ENCODE measurements at regions not wholly inside any gene's neighbourhood (a gene's known extent, or its start where the extent isn't known, plus 50 kb on each side); places are given as distances from the start of the nearest gene placed in this dataset. TPM values are rescaled to one million over a fixed set of nuclear protein-coding genes. Genes with fewer than 3 reads are reported as not detected.

DNA sequence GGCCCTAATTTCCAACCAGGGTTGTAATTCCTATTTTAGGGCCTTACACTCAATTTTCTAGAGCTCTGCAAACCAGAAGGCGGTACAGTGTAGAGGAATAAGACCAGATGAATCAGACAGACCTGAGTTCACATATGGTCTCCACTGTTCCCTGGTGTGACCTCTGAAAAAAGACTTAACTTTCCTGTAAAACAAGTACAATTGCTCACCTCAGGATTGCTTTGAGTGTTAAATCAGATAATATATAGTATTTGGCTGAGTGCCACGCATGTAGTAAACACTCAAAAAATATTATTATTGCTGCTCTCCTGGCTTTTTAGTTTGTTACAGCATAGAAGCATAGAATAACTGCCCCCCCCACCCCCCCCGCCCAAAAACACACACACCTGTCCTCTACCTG is 51.0 kb upstream of the STT3B start:
- intact Hi-C loops (cut with DNase I) = no loop called here

DNA sequence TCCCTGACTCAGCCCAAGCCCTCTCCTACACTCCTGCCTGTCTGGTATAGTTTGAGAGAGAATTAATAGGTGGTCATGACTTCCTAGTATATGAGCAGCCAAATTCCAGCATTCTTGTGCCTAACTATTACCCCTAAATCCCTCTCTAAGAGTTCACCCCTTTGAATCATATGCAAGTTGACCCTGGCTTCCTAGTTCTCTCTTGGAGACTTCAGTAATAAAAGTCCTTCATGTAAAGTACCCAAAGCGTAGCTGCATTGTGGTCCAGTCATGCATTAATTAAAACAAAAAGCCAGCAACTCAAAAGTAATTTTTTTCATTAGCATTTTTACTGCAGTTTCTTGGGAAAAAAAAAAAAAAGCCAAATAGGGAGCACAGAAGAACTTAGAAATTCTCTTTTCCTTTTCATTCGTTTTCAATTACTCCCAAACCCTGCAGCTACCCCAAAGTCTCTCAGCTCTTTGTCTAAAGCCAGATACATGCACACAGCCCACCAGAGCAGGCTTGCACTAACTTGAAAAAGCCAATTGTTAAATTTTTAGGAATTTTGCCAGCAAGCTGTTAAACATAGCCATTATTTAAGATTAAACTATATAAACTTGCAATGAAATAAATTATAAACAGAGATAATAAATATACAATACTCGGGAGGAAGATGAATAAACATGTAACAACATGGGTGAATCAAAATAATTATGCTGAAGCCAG is 50.1 kb upstream of the STT3B start:
- no peaks in the 10 kb centered on the region for H3K27me3 ChIP-seq
- H3K4me1 ChIP-seq = no peaks in the 10 kb centered on the region
- intact Hi-C loops (cut with DNase I) = no loop called here
- H3K4me3 ChIP-seq = no peak overlapping the region
- no peaks in the 10 kb centered on the region for H3K9me3 ChIP-seq
- no peaks in the 10 kb centered on the region for H3K36me3 ChIP-seq
- no peak overlapping the region for H3K9ac ChIP-seq (ENCODE audit: low read depth in 2 of 2, low read length in 2 of 2)
- TF ChIP-seq, protein P1, sequence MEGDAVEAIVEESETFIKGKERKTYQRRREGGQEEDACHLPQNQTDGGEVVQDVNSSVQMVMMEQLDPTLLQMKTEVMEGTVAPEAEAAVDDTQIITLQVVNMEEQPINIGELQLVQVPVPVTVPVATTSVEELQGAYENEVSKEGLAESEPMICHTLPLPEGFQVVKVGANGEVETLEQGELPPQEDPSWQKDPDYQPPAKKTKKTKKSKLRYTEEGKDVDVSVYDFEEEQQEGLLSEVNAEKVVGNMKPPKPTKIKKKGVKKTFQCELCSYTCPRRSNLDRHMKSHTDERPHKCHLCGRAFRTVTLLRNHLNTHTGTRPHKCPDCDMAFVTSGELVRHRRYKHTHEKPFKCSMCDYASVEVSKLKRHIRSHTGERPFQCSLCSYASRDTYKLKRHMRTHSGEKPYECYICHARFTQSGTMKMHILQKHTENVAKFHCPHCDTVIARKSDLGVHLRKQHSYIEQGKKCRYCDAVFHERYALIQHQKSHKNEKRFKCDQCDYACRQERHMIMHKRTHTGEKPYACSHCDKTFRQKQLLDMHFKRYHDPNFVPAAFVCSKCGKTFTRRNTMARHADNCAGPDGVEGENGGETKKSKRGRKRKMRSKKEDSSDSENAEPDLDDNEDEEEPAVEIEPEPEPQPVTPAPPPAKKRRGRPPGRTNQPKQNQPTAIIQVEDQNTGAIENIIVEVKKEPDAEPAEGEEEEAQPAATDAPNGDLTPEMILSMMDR (IDR thresholded peaks at IDR 0.05) = no peak
- DNase-seq = no peak
- H3K27ac ChIP-seq = no peak overlapping the region

More for the DNA sequence above, 51.0 kb upstream of the STT3B start:
- no peak overlapping the region for H3K9ac ChIP-seq (ENCODE audit: low read depth in 2 of 2, low read length in 2 of 2)
- H3K9me3 ChIP-seq = no peaks in the 10 kb centered on the region
- TF ChIP-seq, protein P1 (IDR thresholded peaks at IDR 0.05) = no peak
- no peak for DNase-seq
- H3K27ac ChIP-seq = no peak overlapping the region
- H3K4me1 ChIP-seq = no peaks in the 10 kb centered on the region
- H3K27me3 ChIP-seq = no peaks in the 10 kb centered on the region
- H3K4me3 ChIP-seq = no peak overlapping the region
- H3K36me3 ChIP-seq = no peaks in the 10 kb centered on the region

Small RNA genes lying in the stretch of these regions (microRNA-seq; reads per million reads assigned to microRNA genes)
- not detected for gene MIR466
